Lung (tissue), 11 donors: ENCODE measurements at regions not wholly inside any gene's neighbourhood (a gene's known extent, or its start where the extent isn't known, plus 50 kb on each side); places are given as distances from the start of the nearest gene placed in this dataset.
A peak's percentile ranks its signal among the peaks of the same experiment; 100 is the strongest.

Experiments
- ATAC-seq: fragments of 200-7000 bp; cut with Tn5 transposase; one replicate; pipeline ENCODE4 v1.9.1; 2020; ENCODE audit warnings: moderate number of reproducible peaks; ENCODE audit not compliant: insufficient read depth, low FRiP score
- DNase-seq, 3 donors: peaks; one replicate each; pipeline ENCODE4 v3.0.0-alpha.2; 2013 to 2017
- H3K27ac ChIP-seq, 2 donors: one replicate each; pipeline ENCODE4 v1.5.1; 2013; ENCODE audit warnings: mild to moderate bottlenecking in 2 of 2, moderate library complexity in 2 of 2, control low read depth in 1 of 2, inconsistent platforms in 1 of 2, low read depth in 1 of 2, low read length in 1 of 2
- H3K27me3 ChIP-seq, 3 donors: one replicate each; pipeline ENCODE4 v1.5.1; 2013; ENCODE audit warnings: low read length in 2 of 3; ENCODE audit not compliant: control insufficient read depth in 3 of 3, insufficient read depth in 3 of 3
- H3K36me3 ChIP-seq, 4 donors: one replicate each; pipeline ENCODE4 v1.5.1; 2013; ENCODE audit warnings: low read length in 4 of 4, mild to moderate bottlenecking in 1 of 4, moderate library complexity in 1 of 4; ENCODE audit not compliant: control insufficient read depth in 4 of 4, insufficient read depth in 4 of 4
- H3K4me1 ChIP-seq, 5 donors: one replicate each; pipeline ENCODE4 v1.5.1; 2013; ENCODE audit warnings: low read length in 5 of 5, mild to moderate bottlenecking in 2 of 5, moderate library complexity in 1 of 5; ENCODE audit not compliant: control insufficient read depth in 5 of 5, insufficient read depth in 5 of 5
- H3K4me3 ChIP-seq: one replicate; pipeline ENCODE4 v1.5.1; 2013; ENCODE audit warnings: mild to moderate bottlenecking, control low read depth, moderate library complexity
- H3K9ac ChIP-seq, 2 donors: one replicate each; pipeline ENCODE4 v1.5.1; 2013; ENCODE audit warnings: low read length in 2 of 2, control low read depth in 1 of 2; ENCODE audit not compliant: insufficient read depth in 1 of 2
- H3K9me3 ChIP-seq, 4 donors: one replicate each; pipeline ENCODE4 v1.5.1; 2013; ENCODE audit warnings: low read length in 3 of 4, mild to moderate bottlenecking in 1 of 4, moderate library complexity in 1 of 4; ENCODE audit not compliant: control insufficient read depth in 4 of 4, insufficient read depth in 3 of 4
- WGBS, 2 donors: extraction: QIAGEN DNeasy Blood & Tissue Kit; methylation state at CpG; one replicate each; pipeline ENCODE4 v1.1.7; 2013; 5-methylcytosine and 5-hydroxymethylcytosine counted together
- TF ChIP-seq, protein P1 (sequence below): IDR thresholded peaks from 2 replicates; pipeline ENCODE4 v1.5.1; 2012; ENCODE audit warnings: mild to moderate bottlenecking; ENCODE audit errors: control extremely low read depth, extremely low read depth
- donor health status: control.
- donor health status: control.
- donor health status: Bipolar disorder and iron deficiency.
- donor health status: healthy.
- donor health status: DM: yes; HTN: yes; CAD: no.

DNA sequence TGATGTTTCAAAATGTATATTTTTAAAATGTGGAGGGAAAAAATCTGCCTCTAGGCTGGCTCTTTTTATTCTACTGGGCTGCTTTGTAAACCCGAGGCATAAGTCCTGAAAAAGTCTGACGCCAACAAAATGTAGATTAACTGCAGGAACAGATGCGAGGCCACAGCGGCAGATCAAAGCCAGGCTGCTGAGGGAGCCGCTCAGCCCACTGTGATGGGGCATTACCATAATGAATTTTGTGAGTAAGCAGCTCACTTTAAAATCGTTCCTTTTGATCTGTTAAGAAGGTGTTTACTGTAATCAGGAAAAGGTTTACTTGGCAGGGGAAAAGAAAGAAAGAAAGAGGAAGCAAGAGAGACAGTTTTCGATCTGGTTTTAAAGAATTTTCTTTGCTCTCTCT lies 269.0 kb downstream of the ICOS start:
- Histone ChIP-seq H3K4me3 (no peak overlapping the region), H3K9me3 (no peaks in the 10 kb centered on the region), H3K36me3 (no peaks in the 10 kb centered on the region), H3K27me3 (no peaks in the 10 kb centered on the region), H3K9ac (no peak overlapping the region), H3K27ac (no peak overlapping the region), H3K4me1 (peaks cover 0 to 25% (median 4%) of the 10 kb centered on the region in 5 donors)
- ATAC-seq, result no peak
- TF ChIP-seq, protein P1, sequence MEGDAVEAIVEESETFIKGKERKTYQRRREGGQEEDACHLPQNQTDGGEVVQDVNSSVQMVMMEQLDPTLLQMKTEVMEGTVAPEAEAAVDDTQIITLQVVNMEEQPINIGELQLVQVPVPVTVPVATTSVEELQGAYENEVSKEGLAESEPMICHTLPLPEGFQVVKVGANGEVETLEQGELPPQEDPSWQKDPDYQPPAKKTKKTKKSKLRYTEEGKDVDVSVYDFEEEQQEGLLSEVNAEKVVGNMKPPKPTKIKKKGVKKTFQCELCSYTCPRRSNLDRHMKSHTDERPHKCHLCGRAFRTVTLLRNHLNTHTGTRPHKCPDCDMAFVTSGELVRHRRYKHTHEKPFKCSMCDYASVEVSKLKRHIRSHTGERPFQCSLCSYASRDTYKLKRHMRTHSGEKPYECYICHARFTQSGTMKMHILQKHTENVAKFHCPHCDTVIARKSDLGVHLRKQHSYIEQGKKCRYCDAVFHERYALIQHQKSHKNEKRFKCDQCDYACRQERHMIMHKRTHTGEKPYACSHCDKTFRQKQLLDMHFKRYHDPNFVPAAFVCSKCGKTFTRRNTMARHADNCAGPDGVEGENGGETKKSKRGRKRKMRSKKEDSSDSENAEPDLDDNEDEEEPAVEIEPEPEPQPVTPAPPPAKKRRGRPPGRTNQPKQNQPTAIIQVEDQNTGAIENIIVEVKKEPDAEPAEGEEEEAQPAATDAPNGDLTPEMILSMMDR, result no peak
- peak; percentile 49 to 78 (median 64) for DNase-seq
- WGBS, 2 donors, result 35 to 52% methylated on average over 7 of the region's 7 CpGs

DNA sequence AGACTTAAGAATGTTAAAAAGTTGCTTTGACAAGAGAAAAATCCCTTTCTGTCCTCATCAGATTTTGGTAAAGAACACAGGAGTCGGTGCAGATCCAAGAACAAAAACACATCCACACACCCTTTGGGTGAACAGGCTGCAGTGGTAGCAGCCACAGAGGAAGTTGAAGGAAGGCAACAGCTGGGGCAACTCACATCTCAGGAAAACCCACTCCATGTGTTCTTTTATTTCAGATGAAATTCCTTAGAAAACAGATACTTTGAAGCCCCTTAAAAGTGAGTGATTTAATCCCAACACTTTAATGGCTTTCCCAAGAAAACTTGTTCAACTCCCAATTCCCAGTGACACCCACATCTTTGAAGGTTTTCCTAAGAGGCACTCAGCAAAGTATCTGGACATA lies 271.3 kb downstream of the ICOS start:
- no peaks in the 10 kb centered on the region for H3K27me3 ChIP-seq
- no peak for ATAC-seq
- H3K36me3 ChIP-seq, result no peaks in the 10 kb centered on the region
- peak; percentile 69 to 88 (median 82) for DNase-seq
- TF ChIP-seq, protein P1, result no peak
- no peak overlapping the region for H3K9ac ChIP-seq
- peaks cover 0 to 25% (median 4%) of the 10 kb centered on the region in 5 donors for H3K4me1 ChIP-seq
- H3K4me3 ChIP-seq, result no peak overlapping the region
- no peak overlapping the region for H3K27ac ChIP-seq
- no peaks in the 10 kb centered on the region for H3K9me3 ChIP-seq
- WGBS, 2 donors, result 80 to 83% methylated on average over 1 of the region's 1 CpG

DNA sequence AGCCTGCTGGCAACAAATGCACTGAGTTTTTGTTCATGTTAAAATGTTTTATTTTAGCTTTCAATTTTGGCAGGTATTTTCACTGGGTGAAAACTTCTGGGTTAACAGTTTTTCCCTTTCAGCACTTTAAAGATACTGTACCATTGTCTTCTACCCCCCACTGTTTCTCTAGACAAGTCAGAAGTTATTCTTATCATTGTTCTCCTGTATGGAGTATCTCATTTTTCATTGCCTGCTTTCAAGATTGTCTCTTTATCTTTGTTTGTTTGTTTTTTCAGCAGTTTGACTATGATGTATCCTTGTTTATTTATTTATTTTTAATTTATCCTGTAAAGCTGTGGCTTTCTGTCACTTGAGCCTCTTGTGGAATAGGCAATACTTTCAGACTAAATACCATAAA lies 277.0 kb downstream of the ICOS start:
- H3K4me3 ChIP-seq, result no peak overlapping the region
- ATAC-seq (no peak), DNase-seq (no peak)
- peaks cover 0 to 3% (median 0%) of the 10 kb centered on the region in 4 donors for H3K9me3 ChIP-seq
- TF ChIP-seq, protein P1, result no peak
- H3K27me3 ChIP-seq, result no peaks in the 10 kb centered on the region
- peaks cover 0 to 7% (median 0%) of the 10 kb centered on the region in 5 donors for H3K4me1 ChIP-seq
- H3K36me3 ChIP-seq, result no peaks in the 10 kb centered on the region
- H3K9ac ChIP-seq, result no peak overlapping the region
- H3K27ac ChIP-seq, result no peak overlapping the region

DNA sequence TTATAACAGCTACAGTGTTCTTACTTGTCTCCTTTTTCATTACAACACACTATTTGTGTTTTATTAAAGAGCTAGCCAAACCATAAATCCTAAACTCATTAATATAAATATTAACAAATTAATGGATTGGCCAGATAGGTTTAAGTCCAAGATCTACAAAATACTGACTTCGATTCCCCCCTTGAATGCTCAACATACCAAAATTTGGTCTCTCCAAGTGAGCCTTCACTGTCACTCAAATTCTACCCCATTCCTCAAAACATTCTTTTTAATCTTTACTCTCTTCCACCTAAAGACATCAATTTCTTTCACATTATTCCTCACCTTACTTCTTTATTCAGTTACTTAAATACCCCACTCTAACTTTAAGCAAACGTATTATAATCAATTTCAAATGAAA lies 281.5 kb downstream of the ICOS start:
- TF ChIP-seq, protein P1, result no peak
- no peaks in the 10 kb centered on the region for H3K27me3 ChIP-seq
- no peak for ATAC-seq
- no peaks in the 10 kb centered on the region for H3K4me1 ChIP-seq
- H3K4me3 ChIP-seq, result no peak overlapping the region
- 94% methylated on average over 2 of the region's 2 CpGs for WGBS, 2 donors
- H3K36me3 ChIP-seq, result no peaks in the 10 kb centered on the region
- H3K27ac ChIP-seq, result no peak overlapping the region
- peaks cover 0 to 3% (median 1%) of the 10 kb centered on the region in 4 donors for H3K9me3 ChIP-seq
- no peak overlapping the region for H3K9ac ChIP-seq
- no peak for DNase-seq
